SK-N-MC (cell line): ENCODE measurements at regions not wholly inside any gene's neighbourhood (a gene's known extent, or its start where the extent isn't known, plus 50 kb on each side); places are given as distances from the start of the nearest gene placed in this dataset.

ENCODE experiments used
- EZH2 ChIP-seq: fragments of 200-600 bp; sonication (generic); IDR thresholded peaks from one replicate; pipeline ENCODE4 v1.6.1; 2017; ENCODE audit warnings: antibody characterized with exemption
- POLR2AphosphoS5 ChIP-seq: IDR thresholded peaks from 2 replicates; pipeline ENCODE4 v1.6.1; 2012; ENCODE audit warnings: mild to moderate bottlenecking, low read depth, low read length, borderline replicate concordance

DNA sequence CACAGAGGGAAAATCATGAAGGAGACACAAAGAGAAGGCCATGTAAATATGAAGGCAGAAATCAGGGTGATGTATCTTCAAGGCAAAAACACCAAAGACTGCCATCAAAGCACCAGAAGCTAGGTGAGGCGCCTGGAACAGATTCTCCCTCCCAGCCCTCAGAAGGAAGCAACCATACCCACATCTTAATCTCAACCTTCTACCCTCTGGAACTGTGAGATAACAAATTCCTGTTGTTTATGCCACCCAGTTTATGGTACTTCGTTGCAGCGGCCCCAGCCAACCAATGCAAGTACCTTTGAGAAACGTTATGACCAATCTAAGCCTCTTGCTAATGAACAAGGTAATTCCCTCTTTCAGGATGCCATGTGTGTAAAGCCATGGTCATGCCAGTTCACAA lies 66.2 kb upstream of the STXBP5 start:
- no peak for TF ChIP-seq EZH2
- TF ChIP-seq POLR2AphosphoS5 = no peak
